HG03039 (cell line): ENCODE measurements at regions not wholly inside any gene's neighbourhood (a gene's known extent, or its start where the extent isn't known, plus 50 kb on each side); places are given as distances from the start of the nearest gene placed in this dataset.

Source experiments
- ATAC-seq: cut with Tn5 transposase; IDR thresholded peaks from one replicate; pipeline ENCODE4 v1.9.1; 2021; ENCODE audit warnings: mild to moderate bottlenecking, moderate library complexity; ENCODE audit not compliant: unreplicated experiment

DNA sequence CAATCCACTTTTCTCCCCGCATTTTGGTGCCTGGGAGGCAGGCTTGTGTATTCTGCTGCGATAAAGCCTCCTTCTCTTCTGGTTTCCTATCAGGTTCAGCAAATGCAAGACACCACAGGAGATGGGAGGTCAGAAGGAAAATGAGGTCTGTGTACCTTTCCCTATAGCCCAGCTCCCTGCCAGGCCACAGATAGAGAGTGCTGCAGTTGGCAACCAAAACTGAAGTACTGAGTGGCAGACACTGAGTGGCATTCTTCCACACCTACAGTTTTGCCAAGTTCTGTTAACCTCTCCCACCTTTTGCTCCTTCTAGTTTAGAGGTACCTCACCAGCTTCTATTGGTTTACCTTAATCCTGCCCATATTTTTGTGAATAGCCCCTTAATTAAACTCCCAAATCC lies 948.4 kb downstream of the SORCS1 start:
- ATAC-seq: no peak

GRCh38 chr10:106214243-106214642 lies 950.3 kb downstream of the SORCS1 start:
- ATAC-seq: no peak

DNA sequence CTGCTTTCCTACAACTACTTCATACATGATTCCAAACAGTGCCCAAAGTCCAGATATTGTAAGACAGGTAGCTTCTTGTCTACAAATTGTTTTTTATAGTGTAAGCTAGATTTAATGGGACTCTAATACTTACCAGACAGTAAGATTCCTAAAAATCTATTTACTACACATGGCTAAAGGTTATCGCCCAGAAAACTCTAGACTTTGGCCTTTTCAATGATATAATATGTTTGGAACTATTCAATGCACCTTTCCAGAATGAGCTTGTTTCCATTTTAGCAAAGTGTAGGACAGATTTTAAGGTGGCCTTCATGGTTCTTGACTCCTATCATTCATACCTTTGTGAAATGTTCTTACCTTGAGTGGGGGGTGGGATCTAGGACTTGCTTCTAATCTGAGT lies 951.0 kb downstream of the SORCS1 start:
- ATAC-seq: no peak

GRCh38 chr10:106198275-106198674 lies 966.2 kb downstream of the SORCS1 start:
- ATAC-seq: no peak

DNA sequence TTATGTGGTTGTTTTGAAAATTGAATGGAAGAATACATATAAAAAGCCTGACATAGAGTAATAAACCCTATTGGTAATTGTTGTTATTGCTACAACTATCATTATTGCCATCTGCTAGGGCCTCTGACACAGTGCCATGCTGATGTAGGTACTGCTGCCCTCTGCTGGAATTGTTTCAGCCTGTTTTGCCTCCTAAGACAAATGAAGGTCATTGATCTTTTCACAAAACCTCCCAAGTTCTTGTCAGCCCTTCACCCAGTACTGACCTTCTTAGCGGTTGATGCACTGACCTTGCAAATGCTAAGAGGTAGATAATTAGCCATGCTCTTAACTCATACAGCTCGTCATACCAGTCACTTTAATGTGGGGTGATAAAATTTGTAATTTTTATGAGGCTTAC lies 975.2 kb downstream of the SORCS1 start:
- no peak for ATAC-seq

- no peak for ATAC-seq
Measured at GRCh38 chr10:106185951-106186350, 978.6 kb downstream of the SORCS1 start.

DNA sequence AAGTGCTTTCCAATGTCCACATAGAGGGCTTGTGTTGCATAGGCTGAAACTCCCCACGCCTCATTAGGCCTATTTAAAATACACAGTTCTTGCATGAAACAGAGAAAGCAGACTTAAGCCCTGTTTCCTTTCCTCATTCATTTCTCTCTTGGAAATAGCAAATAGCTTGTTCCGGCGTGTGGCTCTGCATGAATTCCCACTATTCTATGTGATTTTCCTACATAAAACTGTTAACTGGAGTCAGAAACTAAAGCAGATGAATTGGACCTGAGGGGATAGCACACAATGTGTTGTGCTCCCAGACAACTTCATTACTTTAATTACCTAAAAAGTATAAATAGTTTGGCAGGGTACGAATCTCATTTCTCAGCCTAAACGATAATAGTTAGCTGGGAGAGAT lies 981.5 kb downstream of the SORCS1 start:
- ATAC-seq: no peak

- ATAC-seq: no peak
Measured at GRCh38 chr10:106182542-106182941, 982.0 kb downstream of the SORCS1 start.

- ATAC-seq: no peak
Measured at GRCh38 chr10:106181501-106181900, 983.0 kb downstream of the SORCS1 start.

DNA sequence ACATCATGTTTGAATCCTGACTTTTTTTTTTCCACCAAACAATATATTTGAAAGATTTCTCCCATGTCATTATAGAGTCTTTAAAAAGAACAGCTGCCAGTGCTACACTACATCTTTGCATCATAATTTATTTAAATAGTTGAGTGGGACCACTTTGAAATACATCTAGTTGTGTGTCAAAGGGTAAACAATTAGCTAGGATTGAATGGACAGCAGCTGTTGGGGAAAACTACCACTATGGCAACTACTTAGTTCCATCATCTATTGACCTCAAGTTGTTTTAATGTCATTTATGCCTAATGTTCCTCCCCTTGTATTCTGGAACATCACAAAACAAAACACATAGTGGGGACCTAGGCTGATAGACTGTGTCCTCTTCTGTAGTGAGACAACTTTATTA lies 985.1 kb downstream of the SORCS1 start:
- no peak for ATAC-seq

- ATAC-seq: no peak
Measured at GRCh38 chr10:106175760-106176377, 988.6 kb downstream of the SORCS1 start.

DNA sequence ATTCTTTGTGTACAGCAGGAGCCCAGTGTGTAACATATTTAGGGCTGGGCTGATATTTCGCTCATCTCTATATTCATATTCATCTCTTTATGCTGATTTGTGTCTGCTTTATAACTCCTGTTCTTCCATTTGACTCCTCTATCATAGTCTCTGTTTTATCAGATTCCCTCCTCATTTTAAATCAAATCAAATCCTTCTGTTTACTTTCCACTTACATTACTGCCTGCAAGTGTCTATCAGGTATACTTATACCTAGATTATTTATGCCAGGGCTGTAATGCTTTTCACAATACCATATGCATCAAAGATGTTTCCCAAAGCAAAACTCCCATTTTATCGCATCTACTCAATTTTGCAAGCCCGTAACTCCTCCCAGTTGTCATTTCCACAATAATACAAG lies 990.7 kb downstream of the SORCS1 start:
- no peak for ATAC-seq

GRCh38 chr10:106169241-106169640 lies 995.3 kb downstream of the SORCS1 start:
- no peak for ATAC-seq

DNA sequence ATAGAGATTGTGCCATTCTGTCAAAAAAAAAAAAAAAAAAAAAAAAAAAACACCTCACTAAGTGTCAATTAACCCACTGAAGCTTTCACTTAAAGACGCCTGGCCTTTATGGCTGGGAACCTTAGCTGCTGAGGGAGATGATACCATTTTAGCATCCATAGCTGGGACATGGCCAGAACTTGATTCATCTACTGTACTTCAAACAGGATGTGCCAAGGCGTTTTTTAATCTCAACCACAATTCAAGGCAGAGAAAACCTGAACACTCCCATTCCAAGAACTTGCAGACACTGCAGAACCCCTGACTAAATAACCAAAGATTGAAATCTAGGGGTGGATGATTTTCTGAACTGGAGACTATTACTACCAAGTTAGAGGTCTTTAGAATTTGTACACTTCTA lies 996.6 kb downstream of the SORCS1 start:
- no peak for ATAC-seq

DNA sequence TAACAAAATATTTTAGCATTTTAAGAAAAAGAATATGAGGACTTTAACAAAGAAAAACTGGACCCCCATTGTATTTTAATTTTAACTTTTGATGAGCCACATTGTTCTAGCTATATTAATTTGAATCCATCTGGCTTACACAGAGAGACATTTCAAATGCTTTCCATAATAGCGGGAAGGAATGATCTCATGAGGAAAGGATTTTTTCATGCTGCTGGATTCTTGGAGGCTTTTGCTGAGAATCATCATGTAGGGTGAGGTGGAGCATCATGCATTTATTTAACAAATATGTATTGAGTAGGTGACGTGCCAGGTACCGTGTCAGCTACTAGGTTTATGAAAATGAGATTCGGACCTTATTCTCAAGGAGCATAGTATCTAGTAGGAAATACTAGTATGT lies 1006.3 kb downstream of the SORCS1 start:
- no peak for ATAC-seq

DNA sequence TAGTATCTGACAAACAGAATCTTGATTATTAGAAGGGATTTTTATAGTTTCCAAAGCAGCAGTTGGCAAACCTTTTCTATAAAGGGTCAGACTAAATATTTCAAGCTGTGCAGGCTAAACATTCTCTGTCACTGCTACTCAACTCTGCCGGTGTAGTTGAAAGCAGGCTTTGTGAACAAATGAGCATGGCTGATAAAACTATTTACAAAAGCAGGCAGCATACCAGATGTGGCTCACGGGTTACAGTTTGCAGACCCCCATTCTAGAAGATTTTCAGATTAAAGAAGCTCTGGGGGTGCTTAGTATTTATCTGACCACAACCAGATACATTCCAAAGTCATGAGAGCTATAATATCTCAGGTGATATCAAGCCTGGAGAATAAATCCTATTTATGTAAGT lies 1017.5 kb downstream of the SORCS1 start:
- no peak for ATAC-seq

GRCh38 chr10:106139915-106140314 lies 1024.6 kb downstream of the SORCS1 start:
- ATAC-seq: no peak

- ATAC-seq: no peak
Measured at GRCh38 chr10:106136175-106136574, 1028.3 kb downstream of the SORCS1 start.

DNA sequence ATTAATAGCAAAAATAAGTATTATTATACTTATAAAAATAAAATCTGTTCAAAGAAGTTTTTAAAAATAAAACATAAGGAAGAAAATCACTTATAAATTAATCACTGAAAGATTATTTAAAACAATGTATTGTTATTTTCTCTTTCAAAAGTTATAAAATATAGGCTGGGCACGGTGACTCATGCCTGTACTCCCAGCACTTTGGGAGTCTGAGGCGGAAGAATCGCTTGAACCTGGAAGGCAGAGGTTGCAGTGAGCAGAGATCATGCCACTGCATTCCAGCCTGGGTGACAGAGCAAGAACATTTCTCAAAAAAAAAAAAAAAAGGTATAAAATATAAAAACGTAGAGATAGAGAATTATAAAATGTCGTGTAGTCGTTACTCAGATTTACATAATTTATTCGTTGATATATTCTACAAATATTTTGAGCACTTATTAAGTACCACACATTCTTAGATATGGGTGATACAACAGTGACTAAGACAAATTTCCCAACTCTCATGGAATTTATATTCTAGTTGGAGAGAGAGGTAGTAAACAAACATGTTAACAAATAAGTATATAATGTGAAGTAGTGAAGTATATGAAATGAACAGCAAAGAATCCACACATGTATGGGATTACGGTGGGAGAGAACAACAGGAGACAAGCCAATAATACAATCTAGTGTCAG lies 1030.0 kb downstream of the SORCS1 start:
- no peak for ATAC-seq

DNA sequence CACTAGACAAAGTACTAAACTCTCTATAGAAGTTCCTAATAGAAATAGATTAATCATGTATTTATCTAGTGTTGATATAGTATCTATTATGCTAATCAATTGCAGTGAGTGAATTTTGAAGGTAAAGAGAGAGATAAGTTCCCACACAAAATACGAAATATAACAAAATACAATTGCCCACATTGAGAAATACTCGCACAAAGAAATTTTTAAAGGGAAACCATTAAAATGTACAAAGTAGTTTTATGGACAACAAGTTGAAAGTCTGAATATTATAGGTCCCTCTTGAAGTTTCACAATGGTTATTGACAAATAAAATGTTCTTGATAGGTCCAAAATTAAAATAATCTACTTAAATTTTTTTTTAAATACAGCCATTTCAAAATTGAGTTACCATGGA lies 1031.1 kb downstream of the SORCS1 start:
- no peak for ATAC-seq

GRCh38 chr10:106132956-106133355 lies 1031.5 kb downstream of the SORCS1 start:
- ATAC-seq: no peak

DNA sequence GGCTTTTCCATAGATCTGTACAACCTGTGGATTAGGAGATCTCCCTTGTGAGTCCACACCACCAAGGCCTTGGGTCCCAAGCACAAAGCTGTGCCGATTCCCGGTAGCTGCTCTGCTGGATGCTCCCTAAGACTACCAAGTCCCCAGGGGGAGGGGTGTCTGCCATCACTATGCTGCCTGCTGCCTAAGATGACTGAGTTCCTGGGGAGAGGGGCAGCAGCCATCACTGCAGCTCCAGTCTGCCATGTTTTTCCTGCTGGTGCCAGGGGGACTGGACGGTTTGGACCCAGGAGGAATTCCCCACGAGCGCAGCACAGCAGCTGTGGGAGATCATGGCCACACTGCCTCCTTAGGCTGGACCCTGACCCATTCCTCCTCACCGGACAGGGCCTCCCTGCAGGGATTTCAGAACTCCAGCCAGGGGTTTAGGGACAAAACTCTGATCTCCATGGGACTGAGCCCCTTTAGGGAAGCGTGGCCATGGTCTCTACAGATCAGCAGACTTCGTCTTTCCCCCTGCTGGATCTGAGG lies 1049.8 kb downstream of the SORCS1 start:
- ATAC-seq: no peak

DNA sequence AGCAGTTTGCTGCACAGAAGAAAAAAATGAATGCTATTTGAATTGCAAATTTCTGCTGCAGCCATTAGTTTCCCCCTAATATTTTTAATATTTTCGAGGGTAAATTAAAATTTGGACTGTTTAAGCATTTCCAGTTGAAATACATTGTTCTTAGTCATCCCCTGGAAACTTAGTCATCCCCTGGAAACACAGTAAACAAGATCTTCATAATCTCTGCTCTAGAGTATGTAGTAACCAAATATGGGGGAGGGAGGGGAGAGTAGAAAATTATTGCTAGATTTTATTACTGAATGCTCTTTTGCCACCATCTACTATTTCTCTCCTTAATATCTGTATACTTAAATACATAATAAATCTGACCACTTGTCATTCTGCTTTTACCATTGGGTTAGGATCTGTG lies 1053.3 kb downstream of the SORCS1 start:
- no peak for ATAC-seq
